Right lobe of liver (tissue), 6 donors: ENCODE measurements at regions not wholly inside any gene's neighbourhood (a gene's known extent, or its start where the extent isn't known, plus 50 kb on each side); places are given as distances from the start of the nearest gene placed in this dataset.

Source experiments
- ATAC-seq, 4 donors: fragments of 200-7000 bp; cut with Tn5 transposase; one replicate each; pipeline ENCODE4 v1.9.1; 2020; ENCODE audit warnings: mild to moderate bottlenecking in 4 of 4, moderate library complexity in 4 of 4
- DNase-seq, 3 donors: peaks; one replicate each; pipeline ENCODE4 v3.0.0-alpha.2; 2020
- H3K27ac ChIP-seq, 3 donors: fragments of 200-600 bp; one replicate each; pipeline ENCODE4 v1.8.0; 2022
- H3K27me3 ChIP-seq, 2 donors: fragments of 200-600 bp; one replicate each; pipeline ENCODE4 v1.8.0; 2022
- H3K36me3 ChIP-seq, 4 donors: fragments of 200-600 bp; sonication (generic) in 1 of 4; one replicate each; pipeline versions ENCODE4 v1.5.1 to v1.8.0; 2017 to 2022; ENCODE audit warnings: control low read depth in 1 of 4
- H3K4me1 ChIP-seq, 4 donors: fragments of 200-600 bp; sonication (generic) in 1 of 4; one replicate each; pipeline versions ENCODE4 v1.5.1 to v1.8.0; 2017 to 2022; ENCODE audit warnings: control low read depth in 1 of 4
- H3K4me3 ChIP-seq, 3 donors: fragments of 200-600 bp; one replicate each; pipeline ENCODE4 v1.8.0; 2022
- H3K9me3 ChIP-seq, 4 donors: fragments of 200-600 bp; sonication (generic) in 1 of 4; one replicate each; pipeline versions ENCODE4 v1.5.1 to v1.8.0; 2017 to 2022; ENCODE audit warnings: control low read depth in 1 of 4
- CTCF ChIP-seq, 4 donors: fragments of 200-600 bp in 3 of 4; fragments of 450-650 bp in 1 of 4; IDR thresholded peaks; one replicate each; pipeline versions ENCODE4 v1.5.1 to v1.8.0; 2016 to 2022; ENCODE audit warnings: antibody characterized with exemption in 4 of 4, mild to moderate bottlenecking in 2 of 4
- POLR2A ChIP-seq: fragments of 450-650 bp; IDR thresholded peaks from one replicate; pipeline ENCODE4 v1.6.1; 2017; ENCODE audit warnings: antibody characterized with exemption, mild to moderate bottlenecking
- WGBS: methylation state at CpG from one replicate; pipeline ENCODE4 v1.1.6; 2018; ENCODE audit warnings: low coverage, low lambda C conversion rate; ENCODE audit not compliant: insufficient coverage; ENCODE audit errors: missing lambda C conversion rate; 5-methylcytosine and 5-hydroxymethylcytosine counted together
- intact Hi-C, 2 donors: fragments of 100-400 bp; cut with DNase I; formaldehyde crosslinking; loops; one replicate each; pipeline versions ENCODE4 v1.11.2 to v1.14.1; 2022
- donor health status: DM: no; HTN: yes; CAD: no.
- donor health status: DM: no; HTN: no; CAD: no.
- donor health status: DM: no; HTN: no; CAD: no.
- donor health status: DM: no; HTN: yes; CAD: no.
- donor health status: DM: no; HTN: yes; CAD: no.

- ATAC-seq: peak in 1 of 4 donors; percentile 51
- no peaks in the 10 kb centered on the region for H3K9me3 ChIP-seq
- H3K27ac ChIP-seq: no peak overlapping the region
- H3K4me3 ChIP-seq: no peak overlapping the region
- intact Hi-C loops: no loop called here
- no peaks in the 10 kb centered on the region for H3K36me3 ChIP-seq
- H3K27me3 ChIP-seq: no peaks in the 10 kb centered on the region
- H3K4me1 ChIP-seq: no peaks in the 10 kb centered on the region
- no CpG with 5 or more reads among the region's 1 CpG for WGBS
- DNase-seq: no peak
- TF ChIP-seq CTCF (IDR thresholded peaks at IDR 0.05) (no peak), POLR2A (no peak)
Observed at GRCh38 chr13:82439159-82439904, 1442.9 kb downstream of the SLITRK1 start.

GRCh38 chr13:82438320-82438719 is 1444.0 kb downstream of the SLITRK1 start:
- 29% methylated on average over 1 of the region's 1 CpG for WGBS
- H3K4me1 ChIP-seq: no peaks in the 10 kb centered on the region
- DNase-seq (no peak), ATAC-seq (no peak)
- H3K27me3 ChIP-seq: no peaks in the 10 kb centered on the region
- H3K9me3 ChIP-seq: no peaks in the 10 kb centered on the region
- TF ChIP-seq CTCF (IDR thresholded peaks at IDR 0.05) (no peak), POLR2A (no peak)
- H3K4me3 ChIP-seq: no peak overlapping the region
- no peaks in the 10 kb centered on the region for H3K36me3 ChIP-seq
- intact Hi-C loops: no loop called here
- H3K27ac ChIP-seq: no peak overlapping the region

- 73% methylated on average over 1 of the region's 1 CpG for WGBS
- H3K9me3 ChIP-seq: no peaks in the 10 kb centered on the region
- ATAC-seq (no peak), DNase-seq (no peak)
- no peak for TF ChIP-seq POLR2A
- no peak for TF ChIP-seq CTCF (IDR thresholded peaks at IDR 0.05)
- no peak overlapping the region for H3K4me3 ChIP-seq
- no peaks in the 10 kb centered on the region for H3K4me1 ChIP-seq
- H3K36me3 ChIP-seq: no peaks in the 10 kb centered on the region
- H3K27me3 ChIP-seq: no peaks in the 10 kb centered on the region
- H3K27ac ChIP-seq: no peak overlapping the region
- intact Hi-C loops: no loop called here
Observed at GRCh38 chr13:82436099-82436585, 1446.1 kb downstream of the SLITRK1 start.

- intact Hi-C loops: no loop called here
- TF ChIP-seq POLR2A (no peak), CTCF (IDR thresholded peaks at IDR 0.05) (no peak)
- H3K4me1 ChIP-seq: no peaks in the 10 kb centered on the region
- no peak overlapping the region for H3K27ac ChIP-seq
- WGBS: 76% methylated on average over 2 of the region's 2 CpGs
- no peaks in the 10 kb centered on the region for H3K9me3 ChIP-seq
- no peak overlapping the region for H3K4me3 ChIP-seq
- ATAC-seq (no peak), DNase-seq (no peak)
- no peaks in the 10 kb centered on the region for H3K36me3 ChIP-seq
- H3K27me3 ChIP-seq: no peaks in the 10 kb centered on the region
Observed at GRCh38 chr13:82432949-82433348, 1449.3 kb downstream of the SLITRK1 start.
